ENCODE measurements at regions not wholly inside any gene's neighbourhood (a gene's known extent, or its start where the extent isn't known, plus 50 kb on each side); places are given as distances from the start of the nearest gene placed in this dataset.

DNA sequence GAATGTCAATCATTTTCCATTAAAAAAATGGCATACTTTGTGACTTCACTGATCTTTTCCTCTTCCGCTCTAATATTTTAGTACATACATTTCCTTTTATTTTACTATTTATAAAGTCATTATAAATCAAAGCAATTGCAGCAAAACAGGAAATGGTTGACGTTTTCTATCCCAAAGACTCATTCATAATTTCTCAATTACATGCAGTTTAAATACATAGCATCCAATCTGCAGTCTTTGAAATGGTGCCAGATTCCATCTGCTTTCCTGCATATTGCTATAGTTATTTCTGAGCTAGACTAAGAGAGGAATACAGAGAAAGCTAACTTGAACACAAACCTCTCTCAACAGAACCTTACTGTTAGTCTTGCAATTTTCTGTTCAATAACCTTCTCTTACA, 179.8 kb downstream of the ZPLD1 start:
- Histone ChIP-seq H3K79me2 (ENCODE audit: control insufficient read depth, insufficient read depth, low read length) (no peaks in the 10 kb centered on the region), H2AFZ (ENCODE audit: control insufficient read depth, low read length) (no peak overlapping the region), H3K9me3 (ENCODE audit: control insufficient read depth, low read depth, low read length) (no peaks in the 10 kb centered on the region), H3K9ac (ENCODE audit: control insufficient read depth, extremely low read depth, insufficient read depth, low read length) (no peak overlapping the region), H4K20me1 (ENCODE audit: control insufficient read depth, extremely low read depth, insufficient read depth, low read length) (no peaks in the 10 kb centered on the region), H3K9me1 (ENCODE audit: control insufficient read depth, extremely low read depth, insufficient read depth, low read length) (no peaks in the 10 kb centered on the region), H3K27ac (ENCODE audit: control insufficient read depth, insufficient read depth, low read length) (no peak overlapping the region), H3K36me3 (ENCODE audit: control insufficient read depth in 2 of 2, extremely low read depth in 1 of 2, insufficient read depth in 2 of 2, low read length in 2 of 2) (no peaks in the 10 kb centered on the region), H3K27me3 (ENCODE audit: control insufficient read depth, extremely low read depth, insufficient read depth, low read length) (peaks cover 4% of the 10 kb centered on the region), H3K4me2 (ENCODE audit: control insufficient read depth, extremely low read depth, insufficient read depth, low read depth, low read length) (no peak overlapping the region), H3K4me1 (ENCODE audit: control insufficient read depth, extremely low read depth, insufficient read depth, low read length) (no peaks in the 10 kb centered on the region), H3K4me3 (ENCODE audit: control insufficient read depth in 2 of 3, extremely low read depth in 1 of 3, insufficient read depth in 2 of 3, low read depth in 1 of 3, low read length in 3 of 3) (no peak overlapping the region)
- FAIRE-seq (no peak), DNase-seq (ENCODE audit: low read depth, low spot score) (no peak)
- TF ChIP-seq EZH2 (IDR thresholded peaks at IDR 0.05; ENCODE audit: low read length), result no peak
- TF ChIP-seq, protein P1, sequence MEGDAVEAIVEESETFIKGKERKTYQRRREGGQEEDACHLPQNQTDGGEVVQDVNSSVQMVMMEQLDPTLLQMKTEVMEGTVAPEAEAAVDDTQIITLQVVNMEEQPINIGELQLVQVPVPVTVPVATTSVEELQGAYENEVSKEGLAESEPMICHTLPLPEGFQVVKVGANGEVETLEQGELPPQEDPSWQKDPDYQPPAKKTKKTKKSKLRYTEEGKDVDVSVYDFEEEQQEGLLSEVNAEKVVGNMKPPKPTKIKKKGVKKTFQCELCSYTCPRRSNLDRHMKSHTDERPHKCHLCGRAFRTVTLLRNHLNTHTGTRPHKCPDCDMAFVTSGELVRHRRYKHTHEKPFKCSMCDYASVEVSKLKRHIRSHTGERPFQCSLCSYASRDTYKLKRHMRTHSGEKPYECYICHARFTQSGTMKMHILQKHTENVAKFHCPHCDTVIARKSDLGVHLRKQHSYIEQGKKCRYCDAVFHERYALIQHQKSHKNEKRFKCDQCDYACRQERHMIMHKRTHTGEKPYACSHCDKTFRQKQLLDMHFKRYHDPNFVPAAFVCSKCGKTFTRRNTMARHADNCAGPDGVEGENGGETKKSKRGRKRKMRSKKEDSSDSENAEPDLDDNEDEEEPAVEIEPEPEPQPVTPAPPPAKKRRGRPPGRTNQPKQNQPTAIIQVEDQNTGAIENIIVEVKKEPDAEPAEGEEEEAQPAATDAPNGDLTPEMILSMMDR (optimal IDR thresholded peaks at IDR 0.05 in 1 of 3, IDR thresholded peaks at IDR 0.05 in 1 of 3, conservative IDR thresholded peaks at IDR 0.05 in 1 of 3; ENCODE audit: extremely low read depth in 1 of 3, insufficient read depth in 2 of 3, low read length in 3 of 3), result no peak
- dilution Hi-C loops (cut with MboI; ENCODE audit: extremely low pct_ligation_motif_present, low sequenced_read_pairs), result no loop called here

DNA sequence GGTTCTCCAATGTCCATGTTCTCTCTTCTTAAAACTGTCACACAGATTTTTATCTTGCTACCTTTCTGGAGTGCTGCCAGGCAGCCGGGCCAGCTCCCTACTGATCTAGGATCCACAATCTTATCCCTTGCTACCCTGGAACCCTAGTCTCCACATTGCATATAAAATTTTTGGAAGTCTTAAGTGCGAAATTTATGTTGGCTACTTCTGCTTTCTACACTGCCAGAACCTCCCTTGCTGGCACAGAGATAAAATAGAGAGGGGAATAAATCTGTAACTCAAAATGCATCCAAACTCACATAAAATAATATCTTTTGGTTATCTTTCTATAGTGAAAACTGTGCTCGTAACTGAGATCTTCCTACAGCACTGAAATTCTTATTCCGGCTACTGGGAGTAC, 182.6 kb downstream of the ZPLD1 start:
- Histone ChIP-seq H3K9ac (ENCODE audit: control insufficient read depth, extremely low read depth, insufficient read depth, low read length) (no peak overlapping the region), H4K20me1 (ENCODE audit: control insufficient read depth, extremely low read depth, insufficient read depth, low read length) (no peaks in the 10 kb centered on the region), H3K79me2 (ENCODE audit: control insufficient read depth, insufficient read depth, low read length) (no peaks in the 10 kb centered on the region), H3K4me2 (ENCODE audit: control insufficient read depth, extremely low read depth, insufficient read depth, low read depth, low read length) (no peak overlapping the region), H3K9me1 (ENCODE audit: control insufficient read depth, extremely low read depth, insufficient read depth, low read length) (no peaks in the 10 kb centered on the region), H3K4me3 (ENCODE audit: control insufficient read depth in 2 of 3, extremely low read depth in 1 of 3, insufficient read depth in 2 of 3, low read depth in 1 of 3, low read length in 3 of 3) (no peak overlapping the region), H2AFZ (ENCODE audit: control insufficient read depth, low read length) (no peak overlapping the region), H3K36me3 (ENCODE audit: control insufficient read depth in 2 of 2, extremely low read depth in 1 of 2, insufficient read depth in 2 of 2, low read length in 2 of 2) (no peaks in the 10 kb centered on the region), H3K27ac (ENCODE audit: control insufficient read depth, insufficient read depth, low read length) (no peak overlapping the region), H3K27me3 (ENCODE audit: control insufficient read depth, extremely low read depth, insufficient read depth, low read length) (peaks cover 4% of the 10 kb centered on the region), H3K4me1 (ENCODE audit: control insufficient read depth, extremely low read depth, insufficient read depth, low read length) (no peaks in the 10 kb centered on the region), H3K9me3 (ENCODE audit: control insufficient read depth, low read depth, low read length) (no peaks in the 10 kb centered on the region)
- DNase-seq (ENCODE audit: low read depth, low spot score), result no peak
- FAIRE-seq, result no peak
- TF ChIP-seq, protein P1 (optimal IDR thresholded peaks at IDR 0.05 in 1 of 3, IDR thresholded peaks at IDR 0.05 in 1 of 3, conservative IDR thresholded peaks at IDR 0.05 in 1 of 3; ENCODE audit: extremely low read depth in 1 of 3, insufficient read depth in 2 of 3, low read length in 3 of 3), result no peak
- dilution Hi-C loops (cut with MboI; ENCODE audit: extremely low pct_ligation_motif_present, low sequenced_read_pairs), result no loop called here
